HT-29 (cell line): ENCODE measurements at regions not wholly inside any gene's neighbourhood (a gene's known extent, or its start where the extent isn't known, plus 50 kb on each side); places are given as distances from the start of the nearest gene placed in this dataset.

Source experiments
- DNase-seq: peaks from one replicate; pipeline ENCODE4 v3.0.0-alpha.2; 2015; ENCODE audit warnings: low spot score

GRCh38 chr2:126774290-126774689, 118.3 kb downstream of the GYPC start:
- no peak for DNase-seq

- no peak for DNase-seq
Observed at GRCh38 chr2:126774761-126775160, 118.8 kb downstream of the GYPC start.

GRCh38 chr2:126775300-126775985, 119.5 kb downstream of the GYPC start:
- DNase-seq: no peak

GRCh38 chr2:126776255-126776654, 120.3 kb downstream of the GYPC start:
- DNase-seq: no peak

GRCh38 chr2:126776692-126777619, 121.0 kb downstream of the GYPC start:
- DNase-seq: peak; percentile 59

GRCh38 chr2:126777620-126777978, 121.1 kb upstream of the TEX51 start:
- DNase-seq: no peak

- DNase-seq: no peak
Observed at GRCh38 chr2:126778561-126779501, 119.9 kb upstream of the TEX51 start.

- no peak for DNase-seq
Observed at GRCh38 chr2:126781206-126781605, 117.5 kb upstream of the TEX51 start.

GRCh38 chr2:126781806-126782205, 116.9 kb upstream of the TEX51 start:
- DNase-seq: no peak

- DNase-seq: no peak
Observed at GRCh38 chr2:126782648-126783047, 116.0 kb upstream of the TEX51 start.

GRCh38 chr2:126783341-126783740, 115.3 kb upstream of the TEX51 start:
- DNase-seq: no peak

GRCh38 chr2:126784045-126784444, 114.6 kb upstream of the TEX51 start:
- peak; percentile 4 for DNase-seq

GRCh38 chr2:126784621-126785020, 114.1 kb upstream of the TEX51 start:
- DNase-seq: no peak

GRCh38 chr2:126785236-126785635, 113.5 kb upstream of the TEX51 start:
- DNase-seq: no peak

GRCh38 chr2:126785862-126786261, 112.8 kb upstream of the TEX51 start:
- DNase-seq: no peak

- DNase-seq: no peak
Observed at GRCh38 chr2:126786765-126787164, 111.9 kb upstream of the TEX51 start.

- no peak for DNase-seq
Observed at GRCh38 chr2:126787289-126787688, 111.4 kb upstream of the TEX51 start.

GRCh38 chr2:126788113-126788512, 110.6 kb upstream of the TEX51 start:
- no peak for DNase-seq

GRCh38 chr2:126788652-126789051, 110.0 kb upstream of the TEX51 start:
- no peak for DNase-seq

- DNase-seq: no peak
Observed at GRCh38 chr2:126790987-126791780, 107.5 kb upstream of the TEX51 start.

- no peak for DNase-seq
Observed at GRCh38 chr2:126792186-126792585, 106.5 kb upstream of the TEX51 start.
